ENCODE measurements at regions not wholly inside any gene's neighbourhood (a gene's known extent, or its start where the extent isn't known, plus 50 kb on each side); places are given as distances from the start of the nearest gene placed in this dataset.
"Not testable (repeated sequence)": the region's sequence is repeated elsewhere in the genome, so short reads cannot be mapped to it uniquely, and the experiment has no call there.

DNA sequence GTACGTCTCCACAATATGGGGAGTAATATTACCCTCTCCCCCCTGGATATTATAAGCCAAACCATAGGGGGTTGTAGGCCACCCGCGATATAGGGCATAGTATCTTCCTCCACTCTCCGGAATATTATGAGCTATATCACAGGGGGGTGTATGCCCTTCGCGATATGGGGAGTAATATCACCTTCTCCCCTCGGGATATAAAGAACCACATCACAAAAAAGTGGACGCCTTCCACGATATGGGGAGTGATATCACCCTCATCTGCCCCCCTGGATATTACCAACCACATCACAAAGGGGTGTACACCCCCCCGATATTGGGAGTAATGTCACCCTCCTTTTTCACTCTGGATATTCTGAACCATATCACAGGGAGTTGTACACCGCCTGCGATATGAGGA is 65.5 kb upstream of the CEACAM21 start:
- no peak overlapping the region for H3K4me3 ChIP-seq (ENCODE audit: low read depth, low read length)
- no peak overlapping the region for H3K27ac ChIP-seq (ENCODE audit: low read depth, low read length)
- no peaks in the 10 kb centered on the region; the same call in 1 of the 2 replicates for H3K9me3 ChIP-seq (ENCODE audit: control insufficient read depth, insufficient read depth, low read length)
- H3K27me3 ChIP-seq (ENCODE audit: control insufficient read depth, insufficient read depth, low read length), result peaks cover 3% of the 10 kb centered on the region
- TF ChIP-seq, protein P1, sequence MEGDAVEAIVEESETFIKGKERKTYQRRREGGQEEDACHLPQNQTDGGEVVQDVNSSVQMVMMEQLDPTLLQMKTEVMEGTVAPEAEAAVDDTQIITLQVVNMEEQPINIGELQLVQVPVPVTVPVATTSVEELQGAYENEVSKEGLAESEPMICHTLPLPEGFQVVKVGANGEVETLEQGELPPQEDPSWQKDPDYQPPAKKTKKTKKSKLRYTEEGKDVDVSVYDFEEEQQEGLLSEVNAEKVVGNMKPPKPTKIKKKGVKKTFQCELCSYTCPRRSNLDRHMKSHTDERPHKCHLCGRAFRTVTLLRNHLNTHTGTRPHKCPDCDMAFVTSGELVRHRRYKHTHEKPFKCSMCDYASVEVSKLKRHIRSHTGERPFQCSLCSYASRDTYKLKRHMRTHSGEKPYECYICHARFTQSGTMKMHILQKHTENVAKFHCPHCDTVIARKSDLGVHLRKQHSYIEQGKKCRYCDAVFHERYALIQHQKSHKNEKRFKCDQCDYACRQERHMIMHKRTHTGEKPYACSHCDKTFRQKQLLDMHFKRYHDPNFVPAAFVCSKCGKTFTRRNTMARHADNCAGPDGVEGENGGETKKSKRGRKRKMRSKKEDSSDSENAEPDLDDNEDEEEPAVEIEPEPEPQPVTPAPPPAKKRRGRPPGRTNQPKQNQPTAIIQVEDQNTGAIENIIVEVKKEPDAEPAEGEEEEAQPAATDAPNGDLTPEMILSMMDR (IDR thresholded peaks at IDR 0.05; ENCODE audit: low read depth, low read length), result no peak
- ChIA-PET CTCF (no interaction called here), POLR2A (no interaction called here)
- no peak for DNase-seq (ENCODE audit: low read depth, low spot score)

DNA sequence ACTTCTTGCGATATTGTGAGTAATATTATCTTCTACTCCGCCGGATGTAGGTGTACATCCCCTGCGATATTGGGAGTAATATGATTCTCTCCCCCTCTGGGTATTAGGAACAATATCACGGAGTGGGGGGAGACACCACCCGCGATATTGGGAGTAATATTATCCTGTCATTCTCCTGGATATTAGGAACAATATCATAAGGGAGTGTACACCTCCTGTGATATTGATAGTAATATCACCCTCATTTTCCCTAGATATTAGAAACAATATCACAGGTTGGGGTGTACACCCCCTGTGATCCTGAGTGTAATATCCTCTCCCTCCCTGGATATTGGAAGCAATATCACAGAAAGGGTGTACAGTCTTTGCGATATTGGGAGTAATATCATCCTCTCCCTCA is 64.3 kb upstream of the CEACAM21 start:
- no peak for DNase-seq (ENCODE audit: low read depth, low spot score)
- Histone ChIP-seq H3K9me3 (ENCODE audit: control insufficient read depth, insufficient read depth, low read length) (no peaks in the 10 kb centered on the region), H3K27ac (ENCODE audit: low read depth, low read length) (no peak overlapping the region), H3K27me3 (ENCODE audit: control insufficient read depth, insufficient read depth, low read length) (peaks cover 11% of the 10 kb centered on the region), H3K4me3 (ENCODE audit: low read depth, low read length) (no peak overlapping the region)
- TF ChIP-seq, protein P1 (IDR thresholded peaks at IDR 0.05; ENCODE audit: low read depth, low read length), result no peak
- POLR2A ChIA-PET, result no interaction called here
- CTCF ChIA-PET, result no interaction called here

DNA sequence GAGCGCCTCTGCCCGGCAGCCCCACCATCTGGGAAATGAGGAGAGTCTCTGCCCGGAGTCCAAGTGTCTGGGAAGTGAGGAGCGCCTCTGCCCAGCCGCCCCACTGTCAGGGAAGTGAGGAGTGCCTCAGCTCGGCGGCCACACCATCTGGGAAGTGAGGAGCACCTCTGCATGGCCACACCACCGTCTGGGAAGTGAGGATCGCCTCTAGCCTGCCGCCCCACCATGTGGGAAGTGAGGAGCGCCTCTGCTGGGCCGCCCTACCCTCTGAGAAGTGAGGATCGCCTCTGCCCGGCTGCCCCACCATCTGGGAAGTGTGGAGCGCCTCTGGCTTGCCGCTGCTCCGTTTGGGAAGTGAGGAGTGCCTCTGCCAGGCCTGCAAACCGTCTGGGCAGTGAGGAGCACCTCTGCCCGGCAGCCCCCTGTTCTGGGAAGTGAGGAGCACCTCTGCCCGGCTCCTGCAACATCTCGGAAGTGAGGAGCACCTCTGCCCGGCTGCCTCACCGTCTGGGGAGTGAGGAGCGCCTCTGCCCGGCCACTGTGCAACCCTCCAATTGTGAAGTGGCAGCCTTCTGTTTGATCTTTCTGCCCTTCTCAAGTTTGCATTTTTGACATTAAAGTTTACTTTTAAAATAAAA is 60.8 kb upstream of the CEACAM21 start:
- TF ChIP-seq, protein P1 (IDR thresholded peaks at IDR 0.05; ENCODE audit: low read depth, low read length), result no peak
- Histone ChIP-seq H3K9me3 (ENCODE audit: control insufficient read depth, insufficient read depth, low read length) (no peaks in the 10 kb centered on the region), H3K27me3 (ENCODE audit: control insufficient read depth, insufficient read depth, low read length) (peaks cover 15% of the 10 kb centered on the region), H3K27ac (ENCODE audit: low read depth, low read length) (no peak overlapping the region), H3K4me3 (ENCODE audit: low read depth, low read length) (no peak overlapping the region)
- CTCF ChIA-PET, result no interaction called here
- POLR2A ChIA-PET, result no interaction called here
- DNase-seq (ENCODE audit: low read depth, low spot score), result no peak

GRCh38 chr19:41516292-41517171 is 59.4 kb upstream of the CEACAM21 start:
- H3K9me3 ChIP-seq (ENCODE audit: control insufficient read depth, insufficient read depth, low read length); H3K4me3 ChIP-seq (ENCODE audit: low read depth, low read length); H3K27ac ChIP-seq (ENCODE audit: low read depth, low read length); DNase-seq (ENCODE audit: low read depth, low spot score); POLR2A ChIA-PET; CTCF ChIA-PET: not testable (repeated sequence)
- H3K27me3 ChIP-seq (ENCODE audit: control insufficient read depth, insufficient read depth, low read length), result peaks cover 24% of the 10 kb centered on the region

DNA sequence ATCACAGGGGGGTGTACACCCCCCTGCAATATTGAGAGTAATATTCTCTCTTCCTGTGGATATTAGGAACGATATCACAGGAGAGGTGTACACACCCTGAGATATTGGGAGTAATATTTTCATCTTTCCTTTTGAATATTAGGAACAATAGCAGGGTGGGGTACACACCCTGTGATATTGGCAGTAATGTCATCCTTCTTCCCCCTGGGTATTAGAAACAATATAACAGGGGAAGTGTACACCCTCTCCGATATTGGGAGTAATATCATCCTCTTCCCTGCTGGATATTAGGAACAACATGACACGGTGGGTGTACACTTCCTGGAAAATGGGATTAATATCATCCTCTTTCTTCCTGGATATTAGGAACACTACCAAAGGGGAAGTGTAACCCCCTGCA is 57.8 kb upstream of the CEACAM21 start:
- CTCF ChIA-PET, result no interaction called here
- TF ChIP-seq, protein P1 (IDR thresholded peaks at IDR 0.05; ENCODE audit: low read depth, low read length), result no peak
- Histone ChIP-seq H3K9me3 (ENCODE audit: control insufficient read depth, insufficient read depth, low read length) (no peaks in the 10 kb centered on the region), H3K4me3 (ENCODE audit: low read depth, low read length) (no peak overlapping the region), H3K27me3 (ENCODE audit: control insufficient read depth, insufficient read depth, low read length) (peaks cover 38% of the 10 kb centered on the region), H3K27ac (ENCODE audit: low read depth, low read length) (no peak overlapping the region)
- POLR2A ChIA-PET, result no interaction called here
- no peak for DNase-seq (ENCODE audit: low read depth, low spot score)

- H3K9me3 ChIP-seq (ENCODE audit: control insufficient read depth, insufficient read depth, low read length); H3K4me3 ChIP-seq (ENCODE audit: low read depth, low read length); POLR2A ChIA-PET; CTCF ChIA-PET; DNase-seq (ENCODE audit: low read depth, low spot score); H3K27ac ChIP-seq (ENCODE audit: low read depth, low read length): not testable (repeated sequence)
- H3K27me3 ChIP-seq (ENCODE audit: control insufficient read depth, insufficient read depth, low read length), result peaks cover 40% of the 10 kb centered on the region
Measured at GRCh38 chr19:41521138-41521930, 54.6 kb upstream of the CEACAM21 start.

Measured in AG04450 (cell line).